GM19043 (cell line): ENCODE measurements at regions not wholly inside any gene's neighbourhood (a gene's known extent, or its start where the extent isn't known, plus 50 kb on each side); places are given as distances from the start of the nearest gene placed in this dataset.

Experiments
- ATAC-seq: cut with Tn5 transposase; IDR thresholded peaks from one replicate; pipeline ENCODE4 v1.9.1; 2021; ENCODE audit warnings: low read depth; ENCODE audit not compliant: unreplicated experiment

- ATAC-seq = no peak
These were observed 134.2 kb upstream of the GAS1 start for GRCh38 chr9:87081503-87081902.

GRCh38 chr9:87083986-87084385, 136.7 kb upstream of the GAS1 start:
- ATAC-seq = no peak

GRCh38 chr9:87084407-87084806, 137.1 kb upstream of the GAS1 start:
- ATAC-seq = no peak

DNA sequence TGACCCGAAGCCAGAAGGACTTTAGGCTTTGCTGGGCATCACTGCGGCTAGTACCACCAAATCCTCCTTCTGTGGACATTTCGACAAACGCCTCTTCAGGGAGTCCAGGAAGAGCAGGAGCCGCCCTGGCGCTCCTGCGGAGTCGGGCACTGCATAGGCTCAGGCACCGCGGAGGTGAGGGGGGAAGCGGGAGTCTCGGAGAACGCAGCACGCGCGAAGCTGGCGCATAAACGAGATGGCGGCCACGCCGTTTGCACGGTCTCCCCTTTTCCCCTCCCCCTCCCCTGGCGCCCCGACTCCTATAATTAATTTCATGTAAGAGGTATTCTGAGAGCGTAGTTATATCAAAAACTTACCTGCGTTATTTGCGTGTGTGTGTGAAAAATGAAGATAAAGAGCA, 137.8 kb upstream of the GAS1 start:
- no peak for ATAC-seq

DNA sequence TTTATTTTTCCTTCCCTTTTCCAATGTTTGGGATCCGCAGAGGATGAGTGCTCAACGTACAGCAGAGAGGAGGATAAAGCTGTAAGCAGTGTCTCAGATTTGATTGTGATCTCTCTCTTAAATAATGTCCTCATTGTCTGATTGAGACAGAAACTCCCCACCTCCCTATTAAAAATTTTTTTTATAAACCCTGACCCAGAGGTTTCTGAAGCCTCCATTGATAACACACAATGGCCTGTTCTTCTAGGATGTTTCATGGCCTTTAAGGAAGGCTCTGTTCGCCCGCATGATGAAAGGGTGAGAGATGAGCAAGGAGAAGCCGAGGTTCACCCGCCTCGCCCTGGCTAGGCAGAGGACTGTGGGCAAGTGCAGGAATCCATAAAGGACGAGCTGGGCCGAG, 138.2 kb upstream of the GAS1 start:
- ATAC-seq = no peak

GRCh38 chr9:87086221-87086818, 139.0 kb upstream of the GAS1 start:
- no peak for ATAC-seq

GRCh38 chr9:87087197-87087596, 139.9 kb upstream of the GAS1 start:
- ATAC-seq = no peak

DNA sequence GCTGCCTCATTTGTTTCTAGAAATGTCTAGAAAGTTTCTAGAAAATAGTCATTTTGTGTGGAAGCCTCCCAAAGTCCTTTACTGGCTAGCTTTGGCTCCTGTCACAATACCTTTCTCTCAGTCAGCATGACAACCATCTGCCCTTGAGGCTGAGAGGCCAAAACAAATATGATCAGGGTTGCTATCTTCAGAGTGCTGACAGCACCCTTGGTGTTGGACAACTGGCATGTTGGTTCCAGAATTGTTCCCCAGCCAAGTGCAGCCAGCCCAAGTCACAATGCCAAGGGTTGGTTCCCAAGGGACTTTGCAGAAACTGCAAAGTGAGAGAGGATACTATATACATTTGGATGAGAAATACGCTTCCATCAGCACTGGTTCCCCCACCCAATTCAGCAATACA, 140.9 kb upstream of the GAS1 start:
- ATAC-seq = no peak

- ATAC-seq = no peak
These were observed 141.5 kb upstream of the GAS1 start for GRCh38 chr9:87088621-87089365.

DNA sequence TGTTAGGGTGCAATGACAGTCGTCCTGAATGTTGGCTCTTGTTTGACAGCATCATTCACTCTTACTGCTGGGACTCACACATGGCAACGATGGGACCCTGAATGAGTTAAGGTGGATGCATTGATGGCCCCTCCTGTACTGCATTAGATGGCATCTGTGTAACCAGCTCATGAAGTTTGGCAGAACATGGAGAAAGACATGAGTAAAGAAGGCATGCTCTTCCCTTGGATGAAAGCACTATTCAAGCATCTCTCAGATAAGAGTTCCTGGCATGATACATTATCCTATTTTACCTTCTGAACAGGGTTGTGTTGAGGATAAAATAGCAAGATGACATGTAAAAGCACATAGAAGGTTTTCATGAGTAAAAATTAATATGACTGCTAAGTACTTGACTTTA, 142.2 kb upstream of the GAS1 start:
- no peak for ATAC-seq

- no peak for ATAC-seq
These were observed 142.6 kb upstream of the GAS1 start for GRCh38 chr9:87089929-87090328.

DNA sequence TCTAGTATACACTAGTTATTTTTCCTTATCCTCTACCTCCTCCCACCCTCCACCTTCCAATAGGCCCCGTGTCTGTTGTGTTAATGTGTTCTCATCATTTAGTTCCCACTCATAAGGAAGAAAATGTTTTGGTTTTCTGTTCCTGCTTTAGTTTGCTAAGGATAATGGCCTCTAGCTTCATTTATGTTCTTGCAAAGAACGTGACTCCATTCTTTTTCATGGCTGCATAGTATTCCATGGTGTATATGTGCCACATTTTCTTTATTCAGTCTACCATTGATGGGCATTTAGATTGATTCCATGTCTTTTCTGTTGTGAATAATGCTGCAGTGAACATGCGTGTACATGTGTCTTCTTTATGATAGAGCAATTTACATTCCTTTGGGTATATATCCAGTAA, 146.5 kb upstream of the GAS1 start:
- ATAC-seq = no peak

DNA sequence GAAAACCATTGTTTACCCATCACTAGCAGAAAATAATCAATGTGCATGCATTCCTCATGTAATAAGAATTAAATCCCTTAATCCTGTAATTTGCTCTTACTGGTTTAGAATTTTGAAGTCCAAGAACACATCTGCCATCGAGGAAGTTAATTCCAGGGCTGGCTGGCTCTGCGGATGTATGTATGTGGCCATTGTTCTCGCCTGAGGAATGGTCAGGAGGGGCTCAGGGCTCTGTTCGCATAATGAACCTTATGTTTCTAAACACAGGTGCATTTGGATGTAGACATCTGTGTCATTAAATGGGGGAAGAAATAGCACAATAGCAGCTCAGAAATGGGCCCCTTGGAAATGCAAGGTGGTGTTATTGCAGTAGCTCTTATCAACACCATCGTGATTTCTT, 148.6 kb upstream of the GAS1 start:
- no peak for ATAC-seq

DNA sequence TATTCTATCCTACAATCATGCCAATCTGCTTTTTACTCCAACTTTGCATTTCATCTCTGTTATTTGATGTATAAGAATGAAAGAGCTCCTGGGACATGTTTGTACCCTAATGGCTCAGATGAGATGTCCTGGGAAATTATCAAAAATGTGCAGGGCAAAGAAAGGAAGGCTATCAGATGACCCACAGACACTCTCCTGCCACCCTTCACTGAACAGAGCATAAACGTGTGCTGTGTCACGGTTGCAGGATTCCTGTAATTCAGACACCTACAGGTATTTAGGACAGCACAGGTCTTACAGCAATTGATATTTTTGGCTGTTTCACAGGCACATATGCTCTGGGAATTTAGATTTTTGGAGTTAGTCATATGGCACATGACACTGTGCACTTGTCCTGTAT, 149.2 kb upstream of the GAS1 start:
- no peak for ATAC-seq

GRCh38 chr9:87097238-87097637, 149.9 kb upstream of the GAS1 start:
- no peak for ATAC-seq

DNA sequence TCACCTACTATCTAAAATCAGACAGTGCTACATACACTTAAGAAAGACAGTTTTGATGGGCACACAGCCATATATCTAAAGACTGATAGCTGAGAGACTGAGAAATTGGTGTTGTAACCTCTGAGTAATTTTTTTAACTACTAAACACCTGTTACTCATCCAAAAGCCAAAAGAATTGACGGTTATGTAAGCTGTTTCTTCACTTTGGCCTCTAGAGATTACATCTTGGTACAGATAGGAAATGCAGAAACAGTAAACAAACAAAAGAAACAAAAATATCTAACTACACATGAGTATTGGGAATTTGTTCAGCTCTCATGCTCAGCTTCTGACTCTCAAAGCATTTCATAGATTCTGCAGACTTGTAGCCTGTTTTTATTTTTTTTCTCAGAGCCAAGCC, 152.1 kb upstream of the GAS1 start:
- ATAC-seq = no peak

DNA sequence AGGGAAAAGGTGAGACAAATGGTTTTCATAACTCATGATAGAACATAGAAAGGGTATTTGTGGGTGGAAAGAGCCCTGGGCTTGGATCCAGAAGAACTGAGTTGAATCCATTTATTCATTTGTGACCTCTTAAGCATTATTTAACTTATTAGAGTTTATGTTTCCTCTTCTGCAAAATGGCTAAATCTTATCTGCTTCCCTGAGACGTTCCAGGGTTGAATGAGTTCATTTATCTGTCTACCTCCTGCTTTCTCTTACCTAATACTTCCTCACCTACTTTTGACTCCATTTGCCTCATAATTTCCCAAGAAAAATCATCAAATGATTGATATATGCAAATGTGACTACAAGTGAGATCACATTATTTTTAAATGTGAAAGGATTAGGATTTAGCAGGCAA, 152.7 kb upstream of the GAS1 start:
- no peak for ATAC-seq

DNA sequence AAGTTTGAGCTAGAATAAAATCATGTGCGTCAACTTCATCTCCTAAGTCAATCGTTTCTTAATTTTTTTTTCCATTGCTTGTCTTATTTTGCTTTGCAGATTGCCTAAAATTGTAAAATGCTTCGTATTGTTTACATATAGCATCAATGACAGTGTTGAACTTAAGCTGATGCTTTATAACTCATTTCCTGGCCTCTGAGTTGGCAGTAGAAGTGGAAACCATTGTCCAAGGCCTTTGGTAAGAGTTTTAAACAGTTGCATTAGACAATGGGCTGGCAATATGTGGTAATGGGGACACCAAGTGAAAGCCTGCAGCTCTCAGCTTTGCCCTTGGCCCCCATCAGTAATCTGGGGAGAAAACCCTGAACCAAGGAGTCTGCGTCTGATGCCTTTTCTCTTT, 154.8 kb upstream of the GAS1 start:
- ATAC-seq = no peak

DNA sequence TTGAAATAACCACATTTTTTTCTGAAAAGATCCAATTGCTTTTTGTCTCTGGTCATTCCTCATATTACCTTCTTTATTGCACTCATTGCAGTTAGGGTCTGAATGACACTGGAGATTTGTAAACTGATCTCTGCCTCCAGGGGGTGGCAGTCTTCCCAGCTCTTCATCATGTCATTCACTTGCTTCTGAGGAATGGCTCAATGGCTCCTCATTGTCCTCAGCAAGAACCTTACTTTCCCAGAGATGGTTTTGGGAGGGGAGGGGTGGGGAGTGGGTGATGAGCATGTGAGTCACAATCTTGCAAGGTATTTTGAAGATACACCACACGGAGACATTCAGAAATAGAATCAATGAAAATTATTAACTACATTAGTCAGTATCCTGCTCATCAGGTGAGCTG, 159.8 kb upstream of the GAS1 start:
- no peak for ATAC-seq

- ATAC-seq = no peak
These were observed 161.4 kb upstream of the GAS1 start for GRCh38 chr9:87108661-87109060.

DNA sequence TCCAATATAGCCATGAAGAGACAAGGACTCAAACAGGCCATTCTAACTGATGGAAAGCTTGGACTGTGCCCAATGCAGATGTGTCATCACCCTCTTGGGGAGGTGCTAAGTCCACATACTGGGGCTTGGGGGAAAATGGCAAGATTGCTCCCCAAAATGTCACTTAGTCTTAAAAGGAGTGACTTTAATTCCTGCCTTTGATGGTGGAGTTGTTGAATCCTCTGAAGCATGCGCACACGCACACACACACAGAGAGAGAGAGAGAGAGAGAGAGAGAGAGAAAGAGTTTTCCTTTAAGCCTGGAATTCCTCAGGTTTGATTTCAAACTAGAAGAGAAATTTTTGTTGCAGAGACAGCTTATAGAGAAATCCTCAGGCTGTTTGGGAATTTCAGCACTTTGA, 161.9 kb upstream of the GAS1 start:
- no peak for ATAC-seq

DNA sequence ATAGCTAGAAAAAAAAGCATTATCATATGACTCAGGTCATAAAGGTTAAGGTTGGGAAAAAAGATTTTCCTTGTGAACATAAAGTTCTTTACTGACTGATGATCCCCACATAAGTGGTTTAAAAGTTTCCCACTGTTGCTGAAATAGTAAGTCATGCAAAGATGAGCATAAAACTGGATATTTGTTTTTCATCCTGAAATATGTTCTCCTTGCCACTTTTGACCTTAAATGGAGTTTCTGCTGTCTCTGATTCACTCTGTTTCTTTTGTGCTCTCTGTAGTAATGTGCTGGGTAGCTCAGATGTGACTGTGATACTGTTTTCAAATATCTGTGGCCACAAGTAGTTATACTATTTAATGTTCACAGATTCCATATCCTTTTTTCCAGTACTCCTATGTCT, 162.5 kb upstream of the GAS1 start:
- ATAC-seq = no peak

- ATAC-seq = no peak
These were observed 163.7 kb upstream of the GAS1 start for GRCh38 chr9:87111010-87111409.
